HG02852 (cell line): ENCODE measurements at regions not wholly inside any gene's neighbourhood (a gene's known extent, or its start where the extent isn't known, plus 50 kb on each side); places are given as distances from the start of the nearest gene placed in this dataset.

Experiments used
- ATAC-seq: cut with Tn5 transposase; IDR thresholded peaks from one replicate; pipeline ENCODE4 v1.9.1; 2021; ENCODE audit warnings: mild to moderate bottlenecking, moderate library complexity; ENCODE audit not compliant: unreplicated experiment

- no peak for ATAC-seq
Measured at GRCh38 chr2:122884889-122885288, 1129.4 kb downstream of the TSN start.

DNA sequence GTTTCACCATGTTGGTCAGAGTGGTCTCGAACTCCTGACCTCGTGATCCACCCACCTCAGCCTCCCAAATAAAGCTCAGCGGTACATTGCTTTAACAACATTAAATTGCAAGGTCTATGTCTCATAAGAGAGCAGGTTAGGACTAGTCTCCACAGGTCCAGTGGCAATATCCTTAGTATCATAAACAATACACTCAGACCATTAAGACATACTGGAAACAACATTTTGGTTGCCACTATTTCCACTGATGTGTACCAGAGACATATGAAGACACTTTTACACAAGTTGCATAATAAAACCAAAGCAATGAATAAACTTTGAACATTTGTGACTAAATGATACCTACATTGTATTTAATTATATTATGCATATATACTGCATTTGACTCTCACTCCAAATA lies 1130.0 kb downstream of the TSN start:
- ATAC-seq: no peak

DNA sequence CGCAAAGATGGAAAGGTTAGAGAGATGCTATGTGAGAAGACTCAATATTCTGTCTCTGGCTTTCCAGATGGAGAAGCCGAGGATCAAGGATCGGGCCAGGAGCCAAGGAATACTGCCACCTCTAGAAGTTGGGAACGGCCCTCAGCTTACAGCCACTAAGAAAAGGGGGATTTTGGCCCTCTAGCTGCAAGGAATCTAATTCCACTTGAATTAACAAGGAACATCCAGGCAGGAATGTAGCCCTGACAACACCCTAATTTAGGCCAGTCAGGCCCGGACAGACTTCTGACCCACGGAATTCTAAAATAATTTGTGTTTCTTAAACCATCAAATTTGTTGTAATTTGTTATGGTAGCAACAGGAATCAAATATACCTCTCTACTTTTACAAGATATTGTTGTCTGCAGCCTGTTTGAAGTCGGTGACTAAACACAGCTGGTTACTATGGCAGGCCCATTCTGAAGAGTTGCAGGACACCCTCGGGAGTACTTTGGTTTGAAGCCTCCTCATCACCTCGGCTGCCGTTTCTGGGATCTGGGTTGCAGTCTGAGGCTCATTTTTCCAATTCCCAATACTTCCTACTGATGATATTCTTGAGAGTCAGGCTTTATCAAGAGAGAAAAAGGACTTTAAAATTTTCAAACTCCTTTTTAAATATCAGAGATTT lies 1131.2 kb downstream of the TSN start:
- ATAC-seq: no peak

GRCh38 chr2:122899614-122900013 lies 1125.5 kb upstream of the CNTNAP5 start:
- no peak for ATAC-seq

GRCh38 chr2:122905431-122905830 lies 1119.7 kb upstream of the CNTNAP5 start:
- no peak for ATAC-seq

DNA sequence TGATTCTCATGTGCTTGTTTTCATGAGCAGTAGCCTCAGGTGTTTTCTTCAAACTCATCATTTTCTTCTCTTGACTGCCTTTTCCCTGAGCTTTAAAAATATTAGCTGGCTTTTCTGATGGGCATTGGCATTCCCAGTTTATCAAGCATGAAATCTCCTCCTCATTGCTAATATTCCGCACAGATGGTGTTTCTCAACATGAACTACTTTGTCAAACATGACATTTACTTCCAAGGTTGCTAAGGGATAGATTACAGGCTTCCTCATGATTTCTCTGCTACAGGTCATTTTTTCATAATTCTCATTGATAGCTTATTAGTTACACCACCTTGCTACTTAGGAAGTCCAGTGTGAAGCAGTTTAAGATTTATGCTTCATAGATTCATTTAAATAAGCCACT lies 1116.9 kb upstream of the CNTNAP5 start:
- ATAC-seq: no peak

DNA sequence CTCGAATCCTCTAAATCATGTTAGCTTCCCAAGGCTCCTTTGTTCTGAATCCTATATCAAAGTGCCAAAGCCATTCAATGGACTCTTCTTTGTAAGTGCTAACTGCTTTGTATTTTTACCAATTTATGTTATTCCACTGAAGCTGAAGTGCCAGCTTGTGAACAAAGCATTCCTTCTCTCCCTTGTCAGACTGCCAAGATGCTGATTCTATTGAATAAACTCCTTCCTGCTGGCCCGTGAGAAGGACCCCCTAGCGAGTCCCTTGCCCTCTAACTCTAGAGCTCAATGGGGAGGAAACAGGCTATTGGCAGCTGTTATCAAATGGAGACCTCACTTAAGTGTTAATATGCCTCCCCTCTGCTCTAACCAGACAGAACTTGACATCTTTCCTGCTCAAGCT lies 1097.9 kb upstream of the CNTNAP5 start:
- ATAC-seq: no peak

- no peak for ATAC-seq
Measured at GRCh38 chr2:122927710-122928557, 1097.2 kb upstream of the CNTNAP5 start.

DNA sequence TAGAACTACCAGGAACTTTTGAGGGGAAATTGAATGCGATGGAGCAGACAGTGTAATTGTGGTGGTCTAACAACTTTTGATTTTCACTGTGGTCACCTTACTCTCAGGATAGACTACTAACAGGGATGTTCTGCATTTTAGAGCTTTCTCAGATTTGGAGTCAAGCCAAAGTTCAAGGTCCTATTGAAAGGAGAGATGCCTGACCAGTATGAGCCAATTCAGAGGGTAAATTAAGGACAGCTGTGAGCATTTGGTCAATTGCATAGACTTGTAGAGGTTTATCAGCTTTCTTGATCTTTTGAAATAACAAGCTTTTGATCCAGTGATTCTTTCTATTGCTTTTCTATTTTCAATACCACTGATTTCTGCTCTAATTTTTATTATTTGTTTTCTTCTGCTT lies 1095.7 kb upstream of the CNTNAP5 start:
- no peak for ATAC-seq

- ATAC-seq: no peak
Measured at GRCh38 chr2:122935506-122935905, 1089.6 kb upstream of the CNTNAP5 start.

DNA sequence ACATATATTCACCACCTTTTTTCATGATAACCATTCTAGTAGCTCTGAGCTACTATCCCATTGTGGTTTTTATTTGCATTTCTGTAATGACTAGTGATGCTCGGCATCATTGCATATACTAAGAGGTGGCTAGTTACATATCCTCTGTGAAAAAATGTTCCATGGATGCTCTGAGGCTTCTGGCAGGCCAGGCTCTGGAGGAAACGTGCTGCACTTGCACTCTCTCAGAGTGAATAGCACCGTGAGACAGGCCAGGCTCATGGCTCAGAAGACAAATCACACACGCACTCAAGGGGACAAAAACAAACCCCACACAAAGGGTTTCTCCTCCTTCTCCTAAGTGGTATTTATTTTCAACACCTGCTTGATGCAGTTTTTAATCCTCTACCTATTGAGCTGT lies 1085.3 kb upstream of the CNTNAP5 start:
- ATAC-seq: no peak

GRCh38 chr2:122949523-122949922 lies 1075.6 kb upstream of the CNTNAP5 start:
- ATAC-seq: no peak

DNA sequence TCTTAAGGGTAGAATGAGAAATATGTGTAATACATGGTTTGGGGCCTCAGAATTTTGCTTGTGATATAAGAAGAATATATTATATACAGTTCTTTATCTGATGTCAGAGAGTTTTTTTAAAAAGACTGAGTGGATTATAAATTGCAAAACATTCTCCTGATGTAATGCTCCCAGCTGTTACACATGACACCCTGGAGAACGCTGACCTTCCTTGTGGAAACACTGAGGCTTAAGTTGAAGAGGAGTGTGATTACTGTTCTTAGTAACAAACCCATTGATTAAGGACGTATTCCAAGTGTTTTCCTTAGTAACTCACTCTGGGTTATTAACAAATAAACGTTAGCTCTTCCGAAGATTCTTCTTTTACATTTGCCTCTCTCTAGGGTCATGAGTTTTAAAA lies 1069.3 kb upstream of the CNTNAP5 start:
- ATAC-seq: no peak

- no peak for ATAC-seq
Measured at GRCh38 chr2:122960759-122961641, 1064.1 kb upstream of the CNTNAP5 start.

DNA sequence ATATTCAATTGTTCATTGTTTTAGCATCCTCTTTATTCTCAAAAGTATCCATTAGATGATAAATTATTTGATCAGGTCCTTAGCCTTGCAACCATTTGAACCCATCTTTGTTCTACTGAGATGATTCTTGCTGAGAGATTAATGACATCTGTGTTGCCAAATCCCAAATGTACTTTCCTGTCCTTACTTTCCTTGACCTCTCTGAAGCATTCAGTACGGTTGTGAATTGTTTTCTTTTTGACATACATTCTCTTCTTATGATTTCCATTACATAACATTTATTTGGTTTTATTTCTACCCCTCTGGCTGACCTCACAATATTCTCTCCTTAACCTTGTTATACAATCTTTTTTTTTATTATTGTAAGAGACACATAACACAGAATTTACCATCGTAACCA lies 1058.6 kb upstream of the CNTNAP5 start:
- no peak for ATAC-seq

DNA sequence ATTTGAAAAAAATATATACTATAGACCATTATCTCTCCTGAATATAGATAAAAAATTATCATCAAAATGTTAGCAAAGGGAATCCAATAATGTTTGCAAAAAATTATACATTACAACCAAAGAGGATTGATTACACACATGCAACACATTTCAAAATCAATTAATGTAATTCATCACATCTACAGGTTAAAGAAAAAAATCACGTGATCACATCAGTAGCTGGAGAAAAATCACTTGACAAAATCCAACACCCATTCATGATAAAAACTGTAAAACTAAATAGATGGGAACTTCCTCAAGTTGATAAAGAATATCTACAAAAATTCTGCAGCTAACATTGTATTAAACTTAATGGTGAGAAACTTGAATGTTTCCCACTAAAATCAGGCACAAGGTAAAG lies 1047.5 kb upstream of the CNTNAP5 start:
- no peak for ATAC-seq

DNA sequence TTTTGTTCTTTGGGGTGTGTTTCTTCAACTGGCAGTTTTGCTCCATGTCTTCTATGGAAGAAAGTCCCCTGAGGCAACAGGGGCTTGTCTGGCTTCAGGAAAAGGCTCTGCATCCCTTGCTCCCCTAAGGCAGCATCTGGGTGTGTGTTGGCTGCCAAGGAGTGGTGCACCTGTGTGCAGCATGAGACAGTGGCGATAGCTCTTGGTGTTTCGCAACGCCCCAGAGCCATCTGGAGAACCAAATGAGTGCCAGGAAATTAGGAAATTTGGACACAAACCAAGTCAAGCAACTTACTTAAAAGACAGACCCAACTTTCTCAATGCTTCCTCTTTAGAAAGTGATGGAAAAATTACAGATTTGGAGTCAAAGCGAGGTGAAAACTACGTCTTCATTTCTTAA lies 1044.4 kb upstream of the CNTNAP5 start:
- ATAC-seq: no peak

- ATAC-seq: no peak
Measured at GRCh38 chr2:122982936-122983335, 1042.2 kb upstream of the CNTNAP5 start.

DNA sequence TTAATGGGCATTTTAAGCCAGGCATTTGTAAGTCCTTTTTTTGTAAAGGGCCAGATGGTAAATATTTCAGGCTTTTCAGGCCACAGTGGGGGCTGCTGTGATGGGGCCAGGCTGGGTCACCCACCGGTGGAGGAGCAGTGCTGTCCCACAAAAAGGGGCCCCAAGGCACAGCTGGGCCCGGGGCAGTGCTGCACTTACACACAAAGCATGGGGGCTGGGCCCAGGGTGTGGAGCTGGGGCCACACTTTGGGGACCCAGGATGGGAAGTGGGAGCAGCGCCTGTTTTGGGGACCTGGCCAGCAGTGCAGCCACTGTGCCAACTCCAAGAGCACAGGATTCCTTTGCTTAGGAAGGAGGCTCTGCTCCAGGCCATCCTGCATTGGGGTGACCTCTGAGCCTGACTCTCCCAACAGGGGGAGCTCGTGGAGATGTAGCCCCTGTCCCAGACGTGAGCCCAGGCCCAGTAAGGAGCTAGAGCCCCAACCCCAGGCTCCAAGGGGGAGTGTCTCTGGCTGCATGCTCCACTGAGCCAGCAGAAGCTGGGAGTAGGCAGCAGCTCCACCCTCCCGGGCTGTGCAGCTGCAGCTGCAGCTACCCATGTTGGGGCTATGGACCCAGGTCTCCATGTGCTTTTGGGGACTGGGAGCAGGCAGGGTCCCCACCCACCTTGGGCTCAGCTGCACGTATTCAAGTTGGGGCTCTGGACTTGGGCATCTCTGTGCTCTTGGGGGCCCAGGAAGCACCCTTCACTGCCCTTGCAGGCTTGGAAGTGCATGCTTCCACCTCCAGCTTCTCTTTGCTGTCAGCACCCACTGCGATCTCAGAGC lies 1036.5 kb upstream of the CNTNAP5 start:
- ATAC-seq: no peak

- no peak for ATAC-seq
Measured at GRCh38 chr2:122993592-122993991, 1031.5 kb upstream of the CNTNAP5 start.

GRCh38 chr2:122999258-122999657 lies 1025.8 kb upstream of the CNTNAP5 start:
- ATAC-seq: peak; percentile 64
